Activated T-helper 1 cell treated with Interleukin-2 at 50 U/mL for 16 hours (primary cell): ENCODE measurements at regions not wholly inside any gene's neighbourhood (a gene's known extent, or its start where the extent isn't known, plus 50 kb on each side); places are given as distances from the start of the nearest gene placed in this dataset.
"Not testable (repeated sequence)": the region's sequence is repeated elsewhere in the genome, so short reads cannot be mapped to it uniquely, and the experiment has no call there.

Source experiments
- DNase-seq: peaks from one replicate; pipeline ENCODE4 v3.0.0-alpha.2; 2020; ENCODE audit warnings: low read depth

DNA sequence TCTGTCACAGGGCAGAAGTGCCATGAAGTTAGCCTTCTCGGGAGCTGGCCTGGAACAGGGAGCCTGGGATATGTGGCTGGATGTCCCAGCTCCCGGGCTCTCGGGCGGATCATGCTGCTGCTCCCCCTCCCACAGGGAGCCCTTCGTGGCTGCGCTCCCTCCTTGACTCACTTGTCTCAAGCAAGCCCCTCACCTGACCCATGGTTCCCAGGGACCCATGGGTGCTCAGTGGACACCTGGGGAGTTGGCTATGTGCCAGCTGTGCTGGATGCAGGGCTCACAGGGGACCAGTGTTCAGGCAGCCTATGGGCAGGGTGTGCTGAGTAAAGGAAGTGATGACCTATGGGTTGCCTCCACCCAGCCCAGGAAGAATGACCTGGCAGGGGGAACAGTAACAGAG is 213.1 kb upstream of the SGCG start:
- DNase-seq = no peak

DNA sequence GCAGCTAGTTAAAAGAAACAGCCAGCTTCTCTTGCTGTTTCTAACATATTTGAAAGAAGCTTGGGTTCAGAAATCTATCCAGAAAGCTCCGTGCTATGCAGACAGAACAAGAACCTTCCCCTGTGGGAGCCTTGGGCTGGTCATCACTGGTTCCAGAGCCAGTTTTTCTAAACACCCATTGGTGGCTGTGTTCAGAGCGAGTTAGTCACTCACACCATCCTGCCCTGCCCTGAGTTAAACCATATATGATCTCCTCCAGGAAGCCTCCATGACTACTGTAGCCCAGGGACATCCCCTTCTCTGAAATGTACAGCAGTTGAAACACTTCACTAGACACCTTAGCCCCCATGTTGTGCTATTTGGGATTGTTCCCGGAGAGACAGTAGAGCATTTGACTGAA is 200.8 kb upstream of the SGCG start:
- no peak for DNase-seq

DNA sequence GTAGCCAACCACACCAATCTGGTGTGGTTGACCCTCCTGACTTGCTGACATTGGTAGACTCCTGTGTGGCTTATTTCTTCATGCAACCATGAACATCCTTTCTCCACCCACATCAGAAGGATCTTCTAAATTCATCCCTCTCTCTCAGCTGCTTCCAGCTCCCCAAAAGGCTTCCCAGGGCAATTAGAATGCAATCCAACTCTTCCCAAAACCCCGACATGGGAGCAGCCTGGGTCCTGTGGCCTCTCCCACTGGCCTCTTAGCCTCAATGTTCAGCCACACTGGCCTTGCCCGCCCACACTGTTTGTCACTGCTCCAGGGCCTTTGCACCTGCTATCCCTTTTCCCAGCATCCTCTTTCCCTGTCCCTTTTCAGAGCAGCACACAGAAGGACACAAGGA is 199.8 kb upstream of the SGCG start:
- no peak for DNase-seq

DNA sequence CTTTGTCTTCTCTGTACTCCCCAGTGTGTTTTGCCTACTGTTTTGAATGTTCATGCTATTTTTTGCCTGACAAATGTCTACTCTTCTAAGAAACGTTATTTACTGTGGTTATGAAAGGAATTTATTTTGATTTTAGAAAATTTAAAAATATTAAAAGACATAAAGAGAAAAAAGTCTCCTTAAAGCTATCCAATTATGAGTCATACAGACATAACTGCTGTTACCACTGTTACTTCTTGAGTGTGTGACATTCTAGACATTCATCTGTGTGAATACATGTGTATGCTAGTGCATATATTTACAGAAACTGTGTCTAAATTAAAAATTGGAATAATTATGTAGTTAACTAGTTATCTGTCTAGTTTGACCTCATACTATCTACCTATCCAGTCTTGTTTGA is 187.6 kb upstream of the SGCG start:
- DNase-seq = no peak

DNA sequence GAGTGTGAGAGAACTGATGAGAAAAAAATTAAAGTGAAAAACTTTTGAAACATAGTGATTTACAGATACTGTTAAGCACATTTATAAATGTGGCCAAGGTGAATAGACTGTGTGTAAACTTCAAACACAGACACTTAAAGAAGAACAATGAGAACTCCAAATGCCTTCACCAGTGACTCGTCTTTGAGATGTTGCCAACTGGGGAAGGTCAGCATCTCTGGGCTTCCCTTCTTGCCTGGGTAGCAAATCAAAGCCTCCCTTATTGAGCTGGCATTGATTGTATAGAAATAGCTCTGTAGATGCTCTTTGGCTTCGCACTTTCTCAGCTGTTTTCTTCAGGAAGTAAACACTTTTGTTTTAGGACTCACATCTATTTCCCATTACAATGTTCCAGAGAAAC is 177.3 kb upstream of the SGCG start:
- no peak for DNase-seq

DNA sequence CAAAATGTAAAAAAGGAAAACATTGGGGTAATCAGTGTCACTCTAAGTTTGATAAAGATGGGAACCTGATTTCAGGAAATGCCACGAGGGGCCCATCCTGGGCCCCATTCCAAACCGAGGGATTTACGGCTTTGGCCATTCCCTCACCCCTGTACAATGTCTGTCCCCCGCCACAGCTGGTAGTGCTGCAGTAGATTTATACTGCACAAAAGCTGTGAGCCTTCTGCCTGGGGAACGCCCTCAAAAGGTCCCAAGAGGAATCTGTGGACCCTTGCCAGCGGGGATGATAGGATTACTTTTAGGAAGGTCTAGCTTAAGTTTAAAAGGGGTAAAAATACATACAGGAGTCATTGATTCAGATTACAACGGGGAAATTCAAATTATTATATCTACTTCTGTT is 173.4 kb upstream of the SGCG start:
- no peak for DNase-seq

DNA sequence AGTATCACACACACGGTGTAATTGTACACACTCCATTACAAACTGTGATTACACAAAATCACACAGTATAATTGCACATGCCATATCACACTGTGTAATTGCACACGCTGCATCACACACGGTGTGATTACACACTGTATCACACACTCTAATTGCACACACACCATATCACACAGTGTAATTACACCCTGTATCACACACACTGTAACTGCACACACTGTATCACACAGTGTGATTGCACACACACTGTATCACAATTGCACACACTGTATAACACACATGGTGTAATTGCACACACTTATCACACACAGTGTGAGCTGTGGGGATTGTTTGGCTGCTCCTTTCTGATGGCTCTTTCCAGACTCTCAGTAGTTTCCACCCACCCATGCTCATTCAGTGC is 162.6 kb upstream of the SGCG start:
- DNase-seq = no peak

DNA sequence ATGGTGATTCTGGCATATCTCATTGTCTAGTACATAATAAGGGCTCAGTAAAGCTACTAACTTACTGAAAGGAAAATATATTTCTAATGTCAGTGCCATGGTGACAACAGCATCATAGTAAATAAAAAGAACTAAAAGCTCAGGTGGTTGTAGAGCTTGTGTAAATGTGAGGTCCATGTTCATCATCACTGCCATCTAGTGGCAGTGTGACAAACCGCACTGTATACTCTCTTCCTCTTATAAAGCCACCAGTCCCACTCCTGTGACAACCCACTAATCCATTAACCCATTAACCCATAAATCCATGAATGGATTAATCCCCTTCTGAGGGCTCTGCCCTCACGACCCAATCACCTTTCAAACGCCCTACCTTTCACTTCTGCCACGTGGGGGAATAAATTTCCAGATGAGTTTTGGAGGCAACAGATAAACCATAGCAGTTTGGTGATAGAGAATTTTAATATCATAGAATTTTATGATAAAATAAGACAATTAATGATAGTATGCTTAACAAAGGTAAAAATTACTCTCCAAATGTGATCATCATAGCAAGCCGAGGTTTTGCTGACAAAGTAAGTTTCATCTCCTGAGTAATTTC is 160.4 kb upstream of the SGCG start:
- no peak for DNase-seq

DNA sequence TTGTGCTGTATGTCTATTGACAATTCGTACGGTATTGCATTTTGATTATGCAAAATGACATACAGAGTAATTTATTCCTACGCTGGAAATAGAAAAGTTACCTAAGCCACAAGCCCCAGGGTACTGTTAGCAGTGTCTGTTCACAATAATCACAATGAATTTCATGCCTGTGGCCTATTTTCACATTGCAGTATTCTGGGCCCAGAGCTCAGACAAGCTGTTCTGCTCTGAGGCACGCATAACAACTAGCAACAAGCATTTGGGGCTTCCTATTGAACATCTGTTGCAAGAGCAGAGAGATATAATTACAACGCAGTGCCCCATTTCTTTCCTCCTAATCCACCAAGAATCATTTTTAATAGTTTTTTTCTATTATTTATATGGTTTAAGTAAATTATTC is 158.9 kb upstream of the SGCG start:
- DNase-seq = no peak

DNA sequence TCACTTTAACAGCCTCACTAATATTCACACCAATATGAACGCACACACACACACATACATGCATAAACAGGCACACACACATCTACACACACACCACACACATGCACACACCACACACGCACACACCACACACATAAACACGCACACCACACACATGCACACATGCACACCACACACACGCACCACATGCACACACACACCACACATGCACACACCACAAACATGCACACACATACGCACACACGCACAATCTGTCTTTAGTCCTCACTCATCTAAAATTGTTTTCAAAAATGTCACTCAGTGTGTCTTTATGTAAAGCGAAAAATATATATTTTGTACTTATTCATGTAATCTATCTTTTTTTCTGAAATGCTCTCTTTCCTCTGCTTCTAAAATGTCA is 158.1 kb upstream of the SGCG start:
- no peak for DNase-seq

DNA sequence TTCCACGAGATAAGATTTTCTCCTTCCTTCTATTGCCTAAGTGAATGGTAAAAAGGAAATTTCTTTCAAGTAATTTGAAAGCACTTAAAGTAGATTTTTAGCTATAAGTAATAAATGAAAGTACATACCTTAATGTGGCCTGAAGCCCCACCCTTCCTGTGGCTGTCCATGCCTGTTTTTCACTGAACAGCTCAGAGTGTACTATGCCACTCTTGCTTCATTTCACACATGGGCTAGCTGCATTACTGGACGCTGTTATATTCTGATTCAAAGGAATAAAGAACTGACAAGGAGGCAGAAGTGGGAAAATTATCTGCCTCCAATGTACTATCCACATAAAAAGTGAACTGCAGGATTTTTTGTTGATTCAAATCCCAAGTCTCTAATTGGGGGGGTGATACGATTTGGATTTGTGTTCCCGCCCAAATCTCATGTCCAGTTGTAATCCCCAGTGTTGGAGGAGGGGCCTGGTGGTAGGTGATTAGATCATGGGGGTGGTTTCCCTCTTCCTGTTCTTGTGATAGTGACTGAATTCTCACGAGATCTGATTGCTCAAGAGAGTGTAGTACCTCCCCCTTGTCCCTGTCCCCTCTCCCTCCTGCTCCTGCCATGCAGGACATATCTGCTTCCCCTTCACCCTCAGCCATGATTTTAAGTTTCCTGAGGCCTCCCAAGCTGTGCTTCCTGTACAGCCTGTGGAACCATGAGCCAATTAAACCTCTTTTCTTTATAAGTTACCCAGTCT is 154.7 kb upstream of the SGCG start:
- DNase-seq = no peak

DNA sequence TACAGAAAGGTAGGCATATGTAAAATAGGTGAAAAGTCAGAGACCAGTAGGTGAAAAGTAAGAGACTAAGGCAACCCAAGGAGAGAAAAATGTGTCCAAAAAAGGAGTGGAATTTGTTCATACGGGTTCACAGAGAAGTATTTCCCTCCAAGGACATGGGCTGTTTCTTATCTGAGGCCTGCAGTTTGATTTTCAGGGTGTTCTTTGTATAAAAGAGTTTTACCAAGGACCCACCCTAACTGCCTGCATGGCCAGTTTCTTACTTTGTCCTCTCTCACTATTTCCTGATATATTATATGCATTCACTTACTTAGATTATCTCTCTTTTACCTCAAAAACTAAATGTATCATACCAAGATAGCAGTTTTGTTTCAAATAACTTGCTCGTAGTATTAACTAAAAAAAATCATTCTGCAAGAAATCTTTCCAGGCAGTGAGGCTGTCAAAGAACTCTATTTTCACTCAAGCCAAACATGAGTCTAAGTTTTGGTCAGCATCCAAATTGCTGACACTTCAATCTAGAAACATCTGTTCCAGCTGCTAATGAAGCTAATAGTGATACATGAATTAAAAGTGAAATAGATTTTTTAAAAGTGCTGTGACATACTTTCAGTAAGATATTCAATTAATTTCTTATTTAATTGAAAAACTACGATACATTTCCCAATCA is 141.4 kb upstream of the SGCG start:
- DNase-seq = no peak

DNA sequence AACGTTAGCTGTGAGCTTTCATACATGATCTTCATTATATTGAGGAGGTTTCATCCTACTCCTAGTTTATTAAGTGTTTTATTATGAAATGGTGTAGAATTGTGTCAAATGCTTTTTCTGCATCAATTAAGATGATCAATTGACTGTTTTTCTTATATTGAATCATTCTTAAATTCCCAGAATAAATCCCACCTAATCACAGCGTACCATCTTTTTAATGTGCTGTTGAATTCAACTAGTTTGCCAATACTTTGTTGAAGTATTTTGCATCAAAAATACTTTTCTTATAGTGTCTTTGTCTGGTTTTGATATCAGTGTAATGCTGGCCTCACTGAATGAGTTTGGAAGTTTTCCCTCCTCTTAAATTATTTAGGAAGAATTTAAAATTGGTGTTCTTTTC is 138.6 kb upstream of the SGCG start:
- no peak for DNase-seq

DNA sequence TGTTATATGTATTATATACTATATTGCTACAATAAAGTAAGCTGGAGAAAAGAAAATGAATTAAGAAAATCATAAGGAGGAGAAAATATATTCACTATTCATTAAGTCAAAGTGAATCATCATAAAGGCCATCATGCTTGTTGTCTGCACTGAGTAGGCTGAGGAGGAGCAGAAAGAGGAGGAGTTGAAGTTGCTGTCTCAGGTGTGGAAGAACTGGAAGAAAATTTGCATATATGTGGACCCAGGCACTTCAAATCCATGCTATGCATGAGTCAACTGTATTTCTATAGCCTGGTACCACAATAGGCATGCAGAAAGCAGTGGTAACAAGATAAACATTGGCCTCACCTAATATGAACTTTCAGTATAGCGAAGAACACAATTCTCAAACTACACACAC is 135.9 kb upstream of the SGCG start:
- DNase-seq = no peak

DNA sequence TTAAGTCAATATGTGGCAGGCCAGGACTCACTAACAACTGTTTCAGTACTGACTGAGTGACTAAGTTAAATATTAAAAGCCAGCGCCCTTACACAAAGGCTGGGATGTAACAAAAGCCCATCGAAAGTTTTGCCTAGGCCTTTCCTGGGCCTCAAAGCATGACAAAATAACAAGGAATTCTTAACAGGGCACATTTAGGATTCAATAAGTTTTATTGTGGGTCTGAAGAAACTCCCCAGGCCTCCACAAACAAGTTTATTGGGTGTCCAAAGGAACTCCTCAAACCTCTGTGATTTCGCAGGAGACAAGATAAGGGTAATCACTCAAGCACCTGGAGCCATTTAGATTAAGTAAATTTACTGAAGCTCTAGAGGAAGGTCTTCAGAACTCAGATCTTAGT is 130.7 kb upstream of the SGCG start:
- no peak for DNase-seq

DNA sequence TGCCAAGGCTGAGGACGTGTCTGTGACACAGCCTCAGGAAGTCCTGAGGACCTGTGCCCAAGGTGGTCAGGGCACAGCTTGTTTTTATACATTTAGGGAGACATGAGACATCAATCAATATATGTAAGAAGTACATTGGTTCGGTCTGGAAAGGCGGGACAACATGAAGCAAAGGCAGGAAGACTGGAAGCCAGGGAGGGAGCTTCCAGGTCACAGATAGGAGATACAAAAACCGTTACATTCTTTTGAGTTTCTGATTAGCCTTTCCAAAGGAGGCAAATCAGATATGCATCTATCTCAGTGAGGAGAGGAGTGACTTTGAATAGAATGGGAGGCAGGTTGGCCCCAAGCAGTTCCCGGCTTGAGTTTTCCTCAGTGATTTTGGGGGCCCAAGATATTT is 127.1 kb upstream of the SGCG start:
- DNase-seq = not testable (repeated sequence)

DNA sequence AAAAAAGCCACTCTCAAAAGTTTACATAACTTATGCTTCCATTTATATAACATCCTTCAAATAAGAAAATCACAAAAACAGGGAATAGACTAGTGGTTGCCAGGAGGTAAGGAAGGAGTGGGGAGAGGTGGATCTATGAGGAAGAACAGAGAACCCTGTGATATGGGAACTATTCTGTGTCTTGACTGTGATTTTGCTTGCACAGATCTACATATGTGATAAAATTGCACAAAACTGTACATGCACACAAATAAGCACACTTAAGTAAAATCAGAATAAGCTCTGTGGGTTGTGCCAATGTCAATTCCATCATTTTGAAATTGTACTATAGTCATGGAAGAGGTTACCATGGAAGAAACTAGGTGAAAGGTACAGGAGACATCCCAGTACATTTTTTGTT is 121.6 kb upstream of the SGCG start:
- no peak for DNase-seq

DNA sequence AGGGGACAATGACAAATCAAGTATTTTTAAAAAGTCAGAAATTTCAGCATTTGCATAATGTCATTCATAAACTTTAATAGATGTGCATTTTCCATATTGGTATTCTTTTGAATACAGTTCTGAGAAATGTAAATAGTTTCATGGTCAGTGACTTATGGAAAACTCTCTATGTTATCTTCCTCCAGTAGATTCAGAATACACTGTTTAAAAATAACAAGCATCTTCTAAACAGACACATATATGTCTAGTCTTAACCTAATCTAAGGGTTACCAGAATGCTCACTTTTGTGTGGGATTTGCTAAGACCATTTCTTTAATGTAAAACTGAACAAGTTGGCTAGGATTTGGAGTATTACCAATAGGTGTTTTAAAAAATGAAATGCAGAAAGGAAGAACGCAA is 119.8 kb upstream of the SGCG start:
- DNase-seq = no peak

DNA sequence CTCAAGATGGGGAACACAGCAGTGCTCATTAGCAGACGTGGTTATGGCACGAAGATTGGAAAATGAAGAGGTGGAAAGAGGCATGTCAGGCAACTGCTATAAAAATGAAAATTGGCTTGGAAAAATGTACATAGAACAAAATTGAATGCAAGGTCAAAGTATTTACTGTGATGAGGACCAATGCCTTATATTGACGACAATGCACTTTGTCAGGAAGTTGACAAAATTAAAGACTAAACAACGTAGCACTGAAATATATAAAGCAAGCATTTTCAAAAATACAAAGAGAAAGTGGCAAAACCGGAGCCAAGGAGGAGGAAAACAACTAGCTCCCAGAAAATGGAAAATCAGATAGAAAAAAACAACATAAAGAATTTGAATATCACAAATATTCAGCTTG is 113.7 kb upstream of the SGCG start:
- DNase-seq = no peak

DNA sequence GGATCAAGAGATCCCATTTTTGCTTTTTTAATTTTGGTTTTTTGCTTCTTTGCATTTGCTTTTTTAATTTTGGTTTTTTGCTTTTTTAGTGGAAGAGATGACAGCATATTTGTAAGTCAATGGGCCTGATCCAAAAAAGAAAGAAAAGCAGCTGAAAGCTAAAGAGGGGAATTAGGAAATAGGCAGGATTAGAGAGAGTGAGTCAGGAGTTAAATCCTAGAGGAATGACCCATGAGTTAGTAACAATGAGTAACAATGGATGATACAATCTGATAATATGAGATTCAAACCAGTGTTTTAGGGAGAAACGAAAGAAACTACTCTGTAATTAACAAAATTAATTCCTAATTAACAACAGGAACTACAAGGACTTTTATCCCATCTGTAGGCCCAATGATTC is 111.2 kb upstream of the SGCG start:
- DNase-seq = no peak

DNA sequence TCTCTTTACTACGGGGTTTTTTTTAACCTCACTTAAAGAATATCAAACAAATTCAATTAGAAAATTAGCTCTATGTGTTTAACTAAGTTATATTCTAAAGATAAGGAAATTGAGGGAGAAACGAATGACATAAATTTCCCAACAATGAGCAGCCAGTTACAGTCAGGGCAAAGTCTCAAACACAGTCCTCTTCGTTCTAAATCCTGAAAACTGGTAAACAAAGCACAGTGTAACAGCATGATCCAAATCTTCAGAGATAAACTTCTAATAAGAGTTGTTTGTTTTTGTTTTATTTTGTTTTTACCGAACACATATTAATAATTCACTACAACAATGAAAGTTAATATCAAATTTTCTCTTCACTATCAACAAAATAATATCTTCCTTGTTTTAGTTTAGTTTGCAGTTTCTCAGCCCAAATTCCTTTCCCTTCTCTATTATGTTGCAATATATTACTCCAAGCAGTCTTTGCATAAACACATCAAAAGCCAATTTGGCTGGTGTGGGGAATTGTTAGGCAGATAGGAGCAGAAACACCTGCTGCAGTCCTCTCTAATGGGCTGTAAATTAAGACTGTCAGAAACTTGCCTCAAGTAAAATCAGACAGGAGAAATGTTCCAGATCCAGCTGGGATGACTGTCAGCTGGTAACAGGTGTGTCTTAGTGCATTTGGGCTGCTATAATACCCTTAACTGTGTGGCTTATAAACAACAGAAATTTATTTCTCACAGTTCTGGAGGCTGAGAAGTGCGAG is 106.5 kb upstream of the SGCG start:
- no peak for DNase-seq

DNA sequence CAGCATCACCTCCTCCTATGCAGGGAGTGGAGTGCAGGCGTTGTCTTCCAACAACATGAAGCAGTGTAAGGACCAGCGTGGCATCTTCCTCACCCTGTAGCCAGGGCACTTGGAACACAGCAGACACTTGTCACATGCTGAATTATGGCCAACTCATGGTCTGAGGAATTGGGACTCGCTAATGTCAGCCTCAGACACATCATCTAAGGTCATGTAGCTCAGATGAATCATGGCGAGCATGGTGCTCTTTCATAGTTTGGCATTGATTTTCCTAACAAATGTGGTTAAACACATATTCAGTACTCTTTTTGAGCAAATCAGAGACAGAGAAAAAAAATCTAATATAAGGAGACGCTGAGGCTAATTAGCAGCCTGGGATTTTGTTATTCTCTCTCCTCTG is 99.6 kb upstream of the SGCG start:
- no peak for DNase-seq

DNA sequence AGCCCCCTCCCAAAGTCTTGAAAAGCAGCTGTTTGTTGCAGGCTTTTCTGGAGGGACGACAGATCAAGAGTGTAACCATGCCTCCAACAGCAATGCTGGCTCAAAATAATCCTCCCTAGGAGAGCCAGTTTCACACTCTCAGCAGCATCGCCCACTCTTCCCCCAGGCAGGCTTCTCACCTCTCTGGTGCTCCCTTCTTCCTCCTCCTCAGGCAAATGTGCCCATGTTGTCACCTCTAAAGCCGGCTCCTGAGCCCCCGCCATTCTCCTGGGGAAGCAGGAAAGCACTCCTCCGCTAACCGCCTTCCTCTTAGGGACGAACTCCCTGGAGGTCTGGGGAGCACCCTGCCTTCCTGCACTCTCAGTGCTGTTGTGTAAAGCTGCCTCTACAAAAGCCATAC is 98.9 kb upstream of the SGCG start:
- no peak for DNase-seq
